ENCODE measurements at regions not wholly inside any gene's neighbourhood (a gene's known extent, or its start where the extent isn't known, plus 50 kb on each side); places are given as distances from the start of the nearest gene placed in this dataset.

- H3K27me3 ChIP-seq (replicated peaks in 1 of 4; ENCODE audit: control extremely low read depth in 1 of 4, control insufficient read depth in 3 of 4, insufficient read depth in 4 of 4, low read length in 3 of 4): no peaks in the 10 kb centered on the region
- intact Hi-C loops (cut with micrococcal nuclease): no loop called here
- H3K9me3 Mint-ChIP-seq (ENCODE audit: insufficient read depth): no peaks in the 10 kb centered on the region
Measured at GRCh38 chr5:107325866-107326265, 344.9 kb downstream of the EFNA5 start.

GRCh38 chr5:107324809-107325208, 345.9 kb downstream of the EFNA5 start:
- Histone ChIP-seq H3K9ac (ENCODE audit: low read length) (no peak overlapping the region), H4K20me1 (ENCODE audit: control insufficient read depth, insufficient read depth, low read length, poor library complexity, severe bottlenecking) (no peaks in the 10 kb centered on the region), H2AFZ (ENCODE audit: insufficient read depth, low read depth, low read length, poor library complexity, severe bottlenecking) (no peak overlapping the region), H3K36me3 (replicated peaks in 1 of 2; ENCODE audit: control extremely low read depth in 1 of 2, control insufficient read depth in 1 of 2, extremely low read depth in 1 of 2, insufficient read depth in 2 of 2, low read length in 1 of 2) (no peaks in the 10 kb centered on the region), H3K4me3 (ENCODE audit: control extremely low read depth in 1 of 5, extremely low read depth in 1 of 5, insufficient read depth in 1 of 5, low read depth in 2 of 5, low read length in 4 of 5) (no peak overlapping the region), H3K4me2 (replicated peaks; ENCODE audit: low read depth, low read length, poor library complexity, severe bottlenecking) (no peak overlapping the region), H3K9me3 (ENCODE audit: control extremely low read depth in 1 of 3, control insufficient read depth in 2 of 3, insufficient read depth in 1 of 3, low read length in 2 of 3) (no peaks in the 10 kb centered on the region), H3K4me1 (ENCODE audit: control insufficient read depth in 2 of 2, insufficient read depth in 2 of 2, low read length in 2 of 2) (no peaks in the 10 kb centered on the region), H3K27ac (ENCODE audit: low read length in 2 of 2) (no peak overlapping the region), H3K27me3 (replicated peaks in 1 of 4; ENCODE audit: control extremely low read depth in 1 of 4, control insufficient read depth in 3 of 4, insufficient read depth in 4 of 4, low read length in 3 of 4) (no peaks in the 10 kb centered on the region), H3K79me2 (ENCODE audit: control insufficient read depth, insufficient read depth, low read length) (no peaks in the 10 kb centered on the region)
- H3K9me3 Mint-ChIP-seq (ENCODE audit: insufficient read depth): no peaks in the 10 kb centered on the region
- CTCF ChIA-PET: no interaction called here
- no peak for TF ChIP-seq CTCF (IDR thresholded peaks at IDR 0.05)
- no peak for TF ChIP-seq EZH2 (IDR thresholded peaks at IDR 0.05; ENCODE audit: borderline replicate concordance, insufficient read depth, low read depth, low read length, poor library complexity, severe bottlenecking)
- ATAC-seq (ENCODE audit: low read depth) (no peak), DNase-seq (no peak)
- POLR2A ChIA-PET: no interaction called here
- H3K4me3 Mint-ChIP-seq: no peak overlapping the region
- H3K4me1 Mint-ChIP-seq: no peaks in the 10 kb centered on the region
- intact Hi-C loops (cut with micrococcal nuclease): no loop called here
- no peak overlapping the region for H3K27ac Mint-ChIP-seq
- peaks cover 5% of the 10 kb centered on the region for H3K27me3 Mint-ChIP-seq

More at GRCh38 chr5:107325866-107326265, 344.9 kb downstream of the EFNA5 start:
- CTCF ChIA-PET: no interaction called here
- DNase-seq (no peak), ATAC-seq (ENCODE audit: low read depth) (no peak)
- no peaks in the 10 kb centered on the region for H3K4me1 Mint-ChIP-seq
- H3K27ac ChIP-seq (ENCODE audit: low read length in 2 of 2): no peak overlapping the region
- H3K4me3 ChIP-seq (ENCODE audit: control extremely low read depth in 1 of 5, extremely low read depth in 1 of 5, insufficient read depth in 1 of 5, low read depth in 2 of 5, low read length in 4 of 5): no peak overlapping the region
- 100% methylated on average over 2 of the region's 4 CpGs for WGBS (ENCODE audit: insufficient coverage)
- peaks cover 5% of the 10 kb centered on the region for H3K27me3 Mint-ChIP-seq
- no peak for TF ChIP-seq CTCF (IDR thresholded peaks at IDR 0.05)
- no peak for TF ChIP-seq EZH2 (IDR thresholded peaks at IDR 0.05; ENCODE audit: borderline replicate concordance, insufficient read depth, low read depth, low read length, poor library complexity, severe bottlenecking)
- H3K9ac ChIP-seq (ENCODE audit: low read length): no peak overlapping the region
- H3K36me3 ChIP-seq (replicated peaks in 1 of 2; ENCODE audit: control extremely low read depth in 1 of 2, control insufficient read depth in 1 of 2, extremely low read depth in 1 of 2, insufficient read depth in 2 of 2, low read length in 1 of 2): no peaks in the 10 kb centered on the region
- no peak overlapping the region for H3K27ac Mint-ChIP-seq
- H3K9me3 ChIP-seq (ENCODE audit: control extremely low read depth in 1 of 3, control insufficient read depth in 2 of 3, insufficient read depth in 1 of 3, low read length in 2 of 3): no peaks in the 10 kb centered on the region
- H3K4me1 ChIP-seq (ENCODE audit: control insufficient read depth in 2 of 2, insufficient read depth in 2 of 2, low read length in 2 of 2): no peaks in the 10 kb centered on the region
- H4K20me1 ChIP-seq (ENCODE audit: control insufficient read depth, insufficient read depth, low read length, poor library complexity, severe bottlenecking): no peaks in the 10 kb centered on the region
- POLR2A ChIA-PET: no interaction called here
- H3K4me2 ChIP-seq (replicated peaks; ENCODE audit: low read depth, low read length, poor library complexity, severe bottlenecking): no peak overlapping the region
- no peak overlapping the region for H2AFZ ChIP-seq (ENCODE audit: insufficient read depth, low read depth, low read length, poor library complexity, severe bottlenecking)
- no peaks in the 10 kb centered on the region for H3K79me2 ChIP-seq (ENCODE audit: control insufficient read depth, insufficient read depth, low read length)
- H3K4me3 Mint-ChIP-seq: no peak overlapping the region
